ENCODE measurements at regions not wholly inside any gene's neighbourhood (a gene's known extent, or its start where the extent isn't known, plus 50 kb on each side); places are given as distances from the start of the nearest gene placed in this dataset.

- Histone ChIP-seq H3K27me3 (ENCODE audit: insufficient read depth, poor library complexity, severe bottlenecking) (no peaks in the 10 kb centered on the region), H3K4me3 (replicated peaks; ENCODE audit: insufficient read depth, low read length) (no peak overlapping the region), H3K27ac (replicated peaks) (no peak overlapping the region)
- TF ChIP-seq POLR2AphosphoS5 (IDR thresholded peaks at IDR 0.05; ENCODE audit: low read depth) (no peak), REST (IDR thresholded peaks at IDR 0.05; ENCODE audit: insufficient replicate concordance, low read depth) (no peak), GABPA (IDR thresholded peaks at IDR 0.05; ENCODE audit: low read depth) (no peak), CTCF (IDR thresholded peaks at IDR 0.05; ENCODE audit: insufficient read depth, low read length) (no peak), SPI1 (IDR thresholded peaks at IDR 0.05; ENCODE audit: borderline replicate concordance, low read depth) (no peak)
- no peak for DNase-seq (ENCODE audit: low read depth in 1 of 2, low spot score in 1 of 2)
These were observed 368.4 kb downstream of the ATP23 start for GRCh38 chr12:58309806-58310205.

GRCh38 chr12:58310368-58310767 lies 369.0 kb downstream of the ATP23 start:
- no peak for TF ChIP-seq POLR2AphosphoS5 (IDR thresholded peaks at IDR 0.05; ENCODE audit: low read depth)
- DNase-seq (ENCODE audit: low read depth in 1 of 2, low spot score in 1 of 2), result no peak
- no peak overlapping the region for H3K4me3 ChIP-seq (replicated peaks; ENCODE audit: insufficient read depth, low read length)
- H3K27me3 ChIP-seq (ENCODE audit: insufficient read depth, poor library complexity, severe bottlenecking), result no peaks in the 10 kb centered on the region
- H3K27ac ChIP-seq (replicated peaks), result no peak overlapping the region

GRCh38 chr12:58310809-58311622 lies 369.6 kb downstream of the ATP23 start:
- no peak overlapping the region for H3K27ac ChIP-seq (replicated peaks)
- H3K4me3 ChIP-seq (replicated peaks; ENCODE audit: insufficient read depth, low read length), result no peak overlapping the region
- DNase-seq (ENCODE audit: low read depth in 1 of 2, low spot score in 1 of 2), result no peak
- TF ChIP-seq REST (IDR thresholded peaks at IDR 0.05; ENCODE audit: insufficient replicate concordance, low read depth) (no peak), POLR2AphosphoS5 (IDR thresholded peaks at IDR 0.05; ENCODE audit: low read depth) (no peak), SPI1 (IDR thresholded peaks at IDR 0.05; ENCODE audit: borderline replicate concordance, low read depth) (no peak), CTCF (IDR thresholded peaks at IDR 0.05; ENCODE audit: insufficient read depth, low read length) (no peak), GABPA (IDR thresholded peaks at IDR 0.05; ENCODE audit: low read depth) (no peak)
- no peaks in the 10 kb centered on the region for H3K27me3 ChIP-seq (ENCODE audit: insufficient read depth, poor library complexity, severe bottlenecking)

GRCh38 chr12:58313091-58313855 lies 371.9 kb downstream of the ATP23 start:
- no peak for DNase-seq (ENCODE audit: low read depth in 1 of 2, low spot score in 1 of 2)
- H3K4me3 ChIP-seq (replicated peaks; ENCODE audit: insufficient read depth, low read length), result no peak overlapping the region
- H3K27ac ChIP-seq (replicated peaks), result no peak overlapping the region
- TF ChIP-seq POLR2AphosphoS5 (IDR thresholded peaks at IDR 0.05; ENCODE audit: low read depth), result no peak
- no peak for TF ChIP-seq SPI1 (IDR thresholded peaks at IDR 0.05; ENCODE audit: borderline replicate concordance, low read depth)
- TF ChIP-seq REST (IDR thresholded peaks at IDR 0.05; ENCODE audit: insufficient replicate concordance, low read depth), result no peak
- H3K27me3 ChIP-seq (ENCODE audit: insufficient read depth, poor library complexity, severe bottlenecking), result no peaks in the 10 kb centered on the region

All from HL-60 (cell line).